ENCODE measurements at regions not wholly inside any gene's neighbourhood (a gene's known extent, or its start where the extent isn't known, plus 50 kb on each side); places are given as distances from the start of the nearest gene placed in this dataset.
"Not testable (repeated sequence)": the region's sequence is repeated elsewhere in the genome, so short reads cannot be mapped to it uniquely, and the experiment has no call there.

- DNase-seq (ENCODE audit: low read depth): no peak
These were observed 217.7 kb downstream of the MEX3B start for GRCh38 chr15:81828135-81828534.

DNA sequence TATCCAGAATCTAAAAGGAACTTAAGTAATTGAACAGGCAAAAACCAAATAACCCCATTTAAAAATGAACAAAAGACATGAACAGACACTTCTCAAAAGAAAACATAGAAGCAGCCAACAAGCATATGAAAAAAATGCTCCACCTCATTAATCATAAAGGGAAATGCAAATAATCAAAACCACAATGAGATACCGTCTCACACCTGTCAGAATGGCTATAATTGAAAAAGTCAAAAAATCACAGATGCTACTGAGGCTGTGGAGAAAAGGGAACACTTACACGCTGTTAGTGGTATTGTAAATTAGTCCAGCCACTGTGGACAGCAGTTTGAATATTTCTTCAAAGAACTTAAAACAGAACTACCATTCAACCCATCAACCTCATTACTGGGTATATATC is 220.7 kb downstream of the MEX3B start:
- DNase-seq (ENCODE audit: low read depth): no peak

- not testable (repeated sequence) for DNase-seq (ENCODE audit: low read depth)
These were observed 223.2 kb downstream of the MEX3B start for GRCh38 chr15:81822587-81822986.

DNA sequence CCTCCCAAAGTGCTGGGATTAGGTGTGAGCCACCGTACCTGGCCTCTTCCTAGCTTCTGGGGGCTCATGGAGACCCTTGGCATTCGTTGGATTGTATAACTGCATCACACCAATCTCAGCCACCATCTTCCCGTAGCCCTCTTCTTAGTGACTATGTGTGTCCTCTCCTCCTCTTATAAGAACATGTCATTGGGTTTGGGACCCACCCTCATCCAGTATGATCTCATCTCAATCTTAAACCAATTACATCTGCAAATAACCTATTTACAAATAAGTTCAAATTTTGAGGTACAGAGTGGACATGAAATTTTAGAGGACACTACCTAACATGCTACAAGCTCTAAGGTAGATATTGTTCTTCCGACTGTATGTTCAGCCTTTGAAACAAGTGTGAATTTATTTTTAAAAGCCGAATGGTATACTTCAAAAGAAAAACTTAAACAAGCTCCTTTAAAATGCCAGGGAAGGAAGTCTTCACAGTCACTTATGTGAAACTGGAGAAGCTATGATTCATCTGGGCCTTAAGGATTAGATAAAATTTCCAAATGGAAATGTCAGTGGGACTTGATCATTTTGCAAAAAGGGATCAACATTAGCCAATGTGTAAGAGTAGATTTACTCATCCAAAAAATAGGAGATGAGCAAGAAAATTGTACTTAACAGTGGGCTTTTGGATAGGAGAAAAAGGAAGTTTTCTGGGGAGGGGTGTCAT is 225.7 kb downstream of the MEX3B start:
- DNase-seq (ENCODE audit: low read depth): peak; percentile 25

DNA sequence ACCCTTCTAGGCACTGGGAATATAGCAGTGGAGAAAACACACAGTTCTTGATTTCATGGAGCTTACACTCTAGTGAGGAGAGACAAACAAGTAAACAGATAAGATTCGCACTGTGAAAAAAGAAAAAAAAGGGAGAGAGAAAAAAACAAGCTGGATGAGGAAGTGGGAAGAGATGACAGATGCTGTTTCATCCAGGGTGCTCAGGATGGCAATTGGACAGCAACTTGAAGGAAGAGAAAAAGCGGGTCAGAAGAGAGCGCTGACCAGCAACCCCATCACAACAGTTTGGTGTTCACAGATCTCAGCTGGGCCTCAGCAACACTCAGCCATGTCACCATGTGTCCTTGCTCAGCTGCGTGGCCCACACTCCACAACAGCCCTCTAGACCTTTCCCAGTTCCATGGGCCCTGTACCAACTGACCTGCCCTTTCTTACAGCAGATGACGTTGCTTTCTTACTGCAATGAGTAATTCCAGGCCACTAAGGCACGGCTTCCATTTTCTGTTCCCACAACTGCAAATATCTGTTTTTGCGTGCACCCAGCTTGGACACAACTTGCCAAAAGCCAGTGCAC is 230.8 kb downstream of the MEX3B start:
- no peak for DNase-seq (ENCODE audit: low read depth)

DNA sequence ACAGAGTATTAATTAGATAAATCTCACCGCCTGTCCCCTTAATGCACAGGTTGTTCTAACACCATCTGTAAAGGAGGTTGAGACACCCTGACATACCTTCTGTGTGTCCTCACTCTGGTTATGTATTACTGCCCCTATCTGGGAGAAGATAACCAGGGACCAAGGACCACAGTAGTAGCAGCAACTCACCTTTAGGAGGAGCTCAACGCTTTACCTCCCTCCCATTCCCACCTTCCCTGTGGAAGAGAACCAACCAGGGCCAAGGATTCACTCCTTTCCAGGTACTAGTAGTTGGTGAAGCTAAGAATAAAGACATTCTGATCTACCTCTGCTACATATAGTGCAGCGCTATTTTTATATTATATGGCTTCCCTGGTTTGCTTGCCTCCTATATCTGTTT is 232.6 kb downstream of the MEX3B start:
- DNase-seq (ENCODE audit: low read depth): no peak

GRCh38 chr15:81812456-81812855 is 233.4 kb downstream of the MEX3B start:
- no peak for DNase-seq (ENCODE audit: low read depth)

DNA sequence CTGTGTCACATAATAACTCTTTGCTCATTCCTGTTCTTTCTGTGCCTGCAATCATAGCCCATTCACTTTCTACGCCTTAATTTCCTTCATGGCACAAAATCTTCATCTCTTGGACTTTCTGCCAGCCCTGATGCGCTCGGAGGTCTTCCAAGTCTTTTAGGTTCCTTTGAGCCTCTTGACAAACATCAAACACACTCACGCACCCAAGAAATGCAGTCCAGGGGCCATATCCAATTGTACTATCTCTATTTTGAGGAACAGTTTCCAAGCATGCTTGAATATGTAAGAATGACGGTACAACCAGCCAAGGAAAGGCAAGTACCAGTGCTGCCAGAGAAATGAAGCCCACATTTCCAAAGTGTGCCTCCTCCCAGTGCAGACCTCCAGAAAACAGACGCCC is 234.1 kb downstream of the MEX3B start:
- DNase-seq (ENCODE audit: low read depth): no peak

DNA sequence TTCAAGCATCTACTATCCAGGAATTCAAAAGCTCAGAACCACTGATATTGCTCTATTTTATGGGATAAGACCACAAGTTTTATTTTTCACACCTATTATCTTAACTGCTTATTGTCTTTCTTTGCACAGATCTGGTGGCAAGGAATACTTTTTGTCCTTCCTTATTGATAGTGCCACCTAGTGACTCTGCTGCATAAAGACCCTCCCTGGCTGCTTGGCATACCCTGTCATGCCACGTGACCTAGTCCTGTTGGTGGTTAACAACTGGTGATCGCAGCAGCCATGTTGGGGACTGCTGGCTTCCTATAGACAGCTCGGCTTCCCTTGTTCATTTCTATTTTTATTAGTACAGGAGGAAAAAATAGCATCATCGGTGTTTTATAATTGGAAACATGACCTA is 236.3 kb downstream of the MEX3B start:
- peak; percentile 45 for DNase-seq (ENCODE audit: low read depth)

GRCh38 chr15:81807806-81808205 is 238.0 kb downstream of the MEX3B start:
- DNase-seq (ENCODE audit: low read depth): peak; percentile 47

DNA sequence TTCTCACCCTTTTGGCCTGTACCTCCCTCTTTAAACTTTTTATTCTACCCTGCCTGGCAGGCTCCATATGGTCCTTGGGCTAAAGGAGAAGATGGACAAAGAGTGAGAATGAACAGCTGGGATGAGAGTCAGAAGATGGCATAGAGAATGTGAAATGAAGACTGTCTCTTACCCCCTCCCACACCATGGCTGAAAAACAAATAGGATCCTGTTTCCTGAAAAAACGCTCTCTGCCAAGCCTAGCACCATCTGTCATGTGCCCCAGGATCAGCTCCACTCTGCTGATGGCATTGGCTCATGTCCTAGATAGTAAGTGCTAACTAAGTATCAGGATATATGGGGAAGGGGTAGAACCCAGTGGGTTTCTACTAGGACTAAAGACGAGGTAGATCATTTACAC is 238.6 kb downstream of the MEX3B start:
- DNase-seq (ENCODE audit: low read depth): no peak

DNA sequence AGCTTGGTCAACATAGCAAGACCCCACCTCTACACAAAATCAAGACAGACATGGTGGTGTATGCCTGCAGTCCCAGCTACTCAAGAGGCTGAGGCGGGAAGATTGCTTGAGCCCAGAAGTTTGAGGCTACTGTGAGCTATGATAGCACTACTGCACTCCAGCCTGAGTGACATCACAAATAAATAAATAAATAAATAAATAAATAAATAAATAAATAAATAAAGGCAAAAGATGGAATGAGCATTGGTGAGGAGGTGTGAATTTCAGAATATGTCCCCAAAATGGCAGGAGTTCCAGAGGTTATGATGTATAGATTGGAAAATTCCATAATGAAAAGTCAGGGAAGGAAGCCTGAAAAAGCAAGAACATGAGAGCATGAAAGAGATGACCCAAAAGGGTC is 249.9 kb downstream of the MEX3B start:
- no peak for DNase-seq (ENCODE audit: low read depth)

GRCh38 chr15:81792646-81793045 is 253.2 kb downstream of the MEX3B start:
- no peak for DNase-seq (ENCODE audit: low read depth)

DNA sequence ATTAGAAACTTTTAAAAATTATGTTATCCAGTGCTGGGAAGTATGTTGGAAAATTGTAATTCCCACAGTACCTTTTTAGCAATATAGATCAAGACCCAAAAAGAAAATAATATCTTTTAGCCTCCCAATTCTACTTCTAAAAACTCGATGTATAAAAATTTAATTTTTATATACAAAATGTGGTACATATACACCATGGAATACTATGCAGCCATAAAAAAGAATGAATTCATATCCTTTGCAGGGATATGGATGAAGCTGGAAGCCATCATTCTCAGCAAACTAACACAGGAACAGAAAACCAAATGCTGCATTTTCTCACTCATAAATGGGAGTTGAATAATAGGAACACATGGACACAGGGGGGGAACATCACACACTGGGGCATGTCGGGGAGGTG is 254.5 kb downstream of the MEX3B start:
- not testable (repeated sequence) for DNase-seq (ENCODE audit: low read depth)

DNA sequence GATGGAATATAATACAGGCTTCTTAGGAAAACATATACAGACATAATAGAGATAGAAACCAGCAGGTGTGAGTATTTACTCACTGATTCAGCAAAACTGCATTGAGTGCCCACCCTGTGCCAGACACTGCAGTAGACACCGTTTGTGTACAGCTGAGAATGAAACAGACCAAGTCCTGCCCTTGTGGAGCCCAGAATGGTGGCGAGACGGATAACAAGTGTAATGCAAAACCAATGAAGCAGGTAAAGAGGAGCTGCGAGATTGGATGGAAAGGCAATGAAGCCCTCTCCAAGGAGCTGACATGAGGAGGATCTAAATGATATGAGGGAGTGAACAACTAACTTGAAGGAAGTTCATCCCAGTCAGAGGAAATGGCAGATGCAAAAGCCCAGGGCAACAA is 256.4 kb downstream of the MEX3B start:
- DNase-seq (ENCODE audit: low read depth): no peak

GRCh38 chr15:81786776-81787175 is 259.0 kb downstream of the MEX3B start:
- DNase-seq (ENCODE audit: low read depth): no peak

- no peak for DNase-seq (ENCODE audit: low read depth)
These were observed 260.1 kb downstream of the MEX3B start for GRCh38 chr15:81785679-81786078.

GRCh38 chr15:81785181-81785580 is 260.6 kb downstream of the MEX3B start:
- DNase-seq (ENCODE audit: low read depth): no peak

- no peak for DNase-seq (ENCODE audit: low read depth)
These were observed 261.1 kb downstream of the MEX3B start for GRCh38 chr15:81784751-81785150.

GRCh38 chr15:81783586-81783985 is 262.2 kb downstream of the MEX3B start:
- DNase-seq (ENCODE audit: low read depth): no peak

- no peak for DNase-seq (ENCODE audit: low read depth)
These were observed 262.7 kb downstream of the MEX3B start for GRCh38 chr15:81783076-81783475.

GRCh38 chr15:81781395-81781794 is 264.4 kb downstream of the MEX3B start:
- no peak for DNase-seq (ENCODE audit: low read depth)

DNA sequence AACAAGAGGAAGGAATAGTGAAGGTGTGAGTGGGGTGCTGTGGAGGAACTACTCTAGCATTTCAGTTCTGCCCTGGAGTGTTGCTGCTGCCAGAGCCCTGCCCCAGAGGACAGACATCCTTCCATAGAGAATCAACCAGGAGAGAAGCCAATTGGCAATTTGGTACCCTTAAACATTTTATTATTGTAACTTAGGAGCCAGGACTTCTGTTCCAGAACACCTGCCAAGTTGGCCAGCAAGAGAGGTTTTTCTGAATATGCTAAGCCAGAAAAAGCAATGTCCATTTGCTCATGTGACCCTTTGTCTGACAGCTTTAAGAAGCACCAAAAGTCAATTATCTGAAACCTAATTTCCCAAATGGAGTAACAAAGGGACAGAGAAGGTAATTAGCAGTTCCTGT is 264.9 kb downstream of the MEX3B start:
- DNase-seq (ENCODE audit: low read depth): no peak
